ENCODE measurements at regions not wholly inside any gene's neighbourhood (a gene's known extent, or its start where the extent isn't known, plus 50 kb on each side); places are given as distances from the start of the nearest gene placed in this dataset.

DNA sequence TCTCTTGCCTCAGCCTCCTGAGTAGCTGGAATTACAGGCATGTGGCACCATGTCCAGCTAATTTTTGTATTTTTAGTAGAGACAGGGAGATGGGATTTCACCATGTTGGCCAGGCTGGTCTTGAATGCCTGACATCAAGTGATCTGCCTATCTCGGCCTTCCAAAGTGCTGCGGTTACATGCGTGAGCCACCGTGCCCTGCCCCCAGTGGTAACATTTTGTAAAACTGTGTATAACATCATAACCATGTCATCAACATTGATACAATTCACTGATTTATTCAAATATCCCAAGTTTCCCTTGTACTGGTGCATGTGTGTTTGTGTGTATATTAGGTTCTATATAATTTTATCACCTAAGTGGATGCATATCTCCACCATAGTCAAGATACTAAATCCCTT, 70.0 kb downstream of the PDCL3 start:
- TF ChIP-seq, protein P1, sequence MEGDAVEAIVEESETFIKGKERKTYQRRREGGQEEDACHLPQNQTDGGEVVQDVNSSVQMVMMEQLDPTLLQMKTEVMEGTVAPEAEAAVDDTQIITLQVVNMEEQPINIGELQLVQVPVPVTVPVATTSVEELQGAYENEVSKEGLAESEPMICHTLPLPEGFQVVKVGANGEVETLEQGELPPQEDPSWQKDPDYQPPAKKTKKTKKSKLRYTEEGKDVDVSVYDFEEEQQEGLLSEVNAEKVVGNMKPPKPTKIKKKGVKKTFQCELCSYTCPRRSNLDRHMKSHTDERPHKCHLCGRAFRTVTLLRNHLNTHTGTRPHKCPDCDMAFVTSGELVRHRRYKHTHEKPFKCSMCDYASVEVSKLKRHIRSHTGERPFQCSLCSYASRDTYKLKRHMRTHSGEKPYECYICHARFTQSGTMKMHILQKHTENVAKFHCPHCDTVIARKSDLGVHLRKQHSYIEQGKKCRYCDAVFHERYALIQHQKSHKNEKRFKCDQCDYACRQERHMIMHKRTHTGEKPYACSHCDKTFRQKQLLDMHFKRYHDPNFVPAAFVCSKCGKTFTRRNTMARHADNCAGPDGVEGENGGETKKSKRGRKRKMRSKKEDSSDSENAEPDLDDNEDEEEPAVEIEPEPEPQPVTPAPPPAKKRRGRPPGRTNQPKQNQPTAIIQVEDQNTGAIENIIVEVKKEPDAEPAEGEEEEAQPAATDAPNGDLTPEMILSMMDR (IDR thresholded peaks at IDR 0.05) = no peak
- TF ChIP-seq POLR2A (IDR thresholded peaks at IDR 0.05) = no peak
- Histone ChIP-seq H3K27me3 (no peaks in the 10 kb centered on the region), H3K4me1 (no peaks in the 10 kb centered on the region), H3K36me3 (no peaks in the 10 kb centered on the region), H3K27ac (no peak overlapping the region), H3K9me3 (no peaks in the 10 kb centered on the region), H3K4me3 (no peak overlapping the region)
- no peak for DNase-seq

DNA sequence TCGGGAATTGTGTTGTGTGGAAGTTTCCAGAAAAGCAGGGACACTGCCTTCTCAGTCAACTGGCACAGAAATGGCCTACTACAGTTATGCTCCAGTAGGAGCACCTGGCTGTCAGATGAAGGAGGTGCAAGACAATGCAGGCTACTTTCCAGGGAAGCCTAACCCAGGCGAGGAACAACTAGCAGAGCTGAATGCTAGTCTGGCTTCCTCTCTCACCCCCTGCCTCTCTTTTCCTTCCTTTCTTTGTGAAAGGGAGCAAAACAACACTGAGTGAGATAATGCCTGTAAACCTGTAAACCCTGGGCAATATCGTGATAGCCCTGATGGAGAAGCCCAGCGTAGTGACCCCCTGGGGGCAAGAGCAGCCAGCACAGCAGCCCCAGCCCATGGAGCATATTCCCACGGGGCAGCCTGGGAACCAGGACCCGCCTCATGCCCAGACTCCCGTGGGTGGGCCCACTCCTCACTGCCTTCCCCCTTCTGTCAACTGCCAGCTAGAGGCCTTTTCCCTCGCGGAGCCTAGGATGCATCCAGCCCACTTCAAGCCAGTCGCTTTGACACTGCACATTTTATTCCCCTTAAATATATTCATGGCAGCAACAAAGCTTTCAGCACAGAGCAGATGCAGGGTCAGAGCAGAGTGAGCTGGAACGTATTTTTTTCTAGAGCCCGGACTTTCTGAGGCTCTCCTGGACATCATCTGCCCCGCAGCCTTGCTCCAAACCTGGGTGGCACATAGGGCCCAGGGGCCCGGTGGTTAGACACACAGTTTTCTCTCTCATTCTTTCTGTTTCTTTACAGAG, 77.0 kb downstream of the PDCL3 start:
- Histone ChIP-seq H3K4me3 (no peak overlapping the region), H3K36me3 (no peaks in the 10 kb centered on the region), H3K4me1 (no peaks in the 10 kb centered on the region), H3K27ac (no peak overlapping the region), H3K9me3 (no peaks in the 10 kb centered on the region), H3K27me3 (no peaks in the 10 kb centered on the region)
- no peak for TF ChIP-seq POLR2A (IDR thresholded peaks at IDR 0.05)
- TF ChIP-seq, protein P1 (IDR thresholded peaks at IDR 0.05) = no peak
- no peak for DNase-seq

DNA sequence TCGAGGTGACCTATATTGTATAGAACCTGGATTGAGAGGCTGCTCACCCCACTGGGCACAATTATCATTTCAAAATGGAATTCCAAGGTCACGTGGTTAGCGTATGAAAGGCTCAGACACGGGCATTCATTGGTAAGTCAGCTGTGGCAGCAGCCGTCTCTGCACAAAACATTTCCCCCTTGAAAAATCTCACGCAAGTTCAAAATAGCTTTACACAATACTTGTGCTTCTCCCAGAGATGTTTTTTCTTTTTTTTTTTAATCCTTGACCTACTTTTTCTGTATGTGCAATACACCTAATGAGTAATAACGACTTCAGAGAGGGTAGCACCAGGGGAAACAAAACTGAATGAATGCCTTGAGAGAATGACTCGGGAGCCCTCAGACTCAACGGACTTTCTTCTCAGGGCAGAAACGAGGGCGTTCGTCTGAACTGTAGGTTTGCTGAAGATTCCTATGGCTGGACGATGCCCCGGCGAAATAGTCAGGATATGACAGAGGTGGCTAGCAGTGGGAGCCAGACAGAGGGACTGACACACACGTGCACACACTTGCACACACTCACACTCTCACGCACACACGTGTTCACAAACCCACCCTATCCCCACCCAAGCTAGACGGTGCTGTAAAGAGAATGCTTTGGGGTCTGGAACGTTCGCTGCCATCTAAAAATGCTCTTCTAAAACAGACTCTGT, 77.8 kb downstream of the PDCL3 start:
- DNase-seq = no peak
- H3K36me3 ChIP-seq = no peaks in the 10 kb centered on the region
- TF ChIP-seq, protein P1 (IDR thresholded peaks at IDR 0.05) = no peak
- TF ChIP-seq POLR2A (IDR thresholded peaks at IDR 0.05) = no peak
- no peak overlapping the region for H3K27ac ChIP-seq
- H3K27me3 ChIP-seq = no peaks in the 10 kb centered on the region
- no peaks in the 10 kb centered on the region for H3K4me1 ChIP-seq
- no peaks in the 10 kb centered on the region for H3K9me3 ChIP-seq
- H3K4me3 ChIP-seq = no peak overlapping the region

DNA sequence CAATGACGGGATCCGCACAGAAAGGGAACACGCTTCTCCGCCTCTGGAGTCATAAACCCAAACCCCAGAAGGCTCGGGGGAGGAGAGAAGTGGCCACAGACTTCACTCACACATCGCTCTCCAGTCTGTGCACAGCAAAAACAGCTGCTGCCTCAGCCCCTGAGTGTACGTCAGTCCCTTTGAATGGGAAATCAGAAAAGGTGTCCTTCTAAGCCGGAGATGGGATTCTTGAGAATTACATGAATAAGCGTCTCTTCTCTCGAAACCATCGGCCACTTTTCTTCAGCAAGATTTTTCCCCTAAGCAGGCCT, 78.3 kb downstream of the PDCL3 start:
- H3K27me3 ChIP-seq = no peaks in the 10 kb centered on the region
- no peaks in the 10 kb centered on the region for H3K9me3 ChIP-seq
- H3K4me3 ChIP-seq = no peak overlapping the region
- H3K27ac ChIP-seq = no peak overlapping the region
- TF ChIP-seq, protein P1 (IDR thresholded peaks at IDR 0.05) = no peak
- TF ChIP-seq POLR2A (IDR thresholded peaks at IDR 0.05) = no peak
- H3K36me3 ChIP-seq = no peaks in the 10 kb centered on the region
- no peaks in the 10 kb centered on the region for H3K4me1 ChIP-seq
- no peak for DNase-seq

DNA sequence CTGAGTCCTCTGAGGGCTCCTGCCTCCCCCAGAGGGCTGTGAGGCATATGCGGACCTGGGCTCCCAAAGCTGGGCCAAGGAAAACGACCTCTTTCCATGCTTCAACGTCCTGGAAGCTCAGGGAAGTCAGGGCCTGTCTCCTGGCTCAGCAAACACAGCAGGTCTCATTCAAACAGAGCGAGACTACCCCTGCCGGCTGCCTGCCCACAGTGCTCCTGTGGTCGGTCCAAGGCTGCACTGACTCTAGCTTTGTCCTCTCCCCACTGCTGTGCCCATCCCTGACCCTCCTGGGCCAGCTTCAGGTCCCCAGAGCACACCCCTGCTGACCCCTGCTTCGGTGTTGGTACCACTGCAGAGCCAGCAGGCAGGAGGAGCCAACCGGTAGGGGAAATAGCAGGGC, 79.6 kb downstream of the PDCL3 start:
- no peak for TF ChIP-seq POLR2A (IDR thresholded peaks at IDR 0.05)
- TF ChIP-seq, protein P1 (IDR thresholded peaks at IDR 0.05) = no peak
- Histone ChIP-seq H3K27ac (no peak overlapping the region), H3K27me3 (no peaks in the 10 kb centered on the region), H3K4me3 (no peak overlapping the region), H3K9me3 (no peaks in the 10 kb centered on the region), H3K4me1 (no peaks in the 10 kb centered on the region), H3K36me3 (no peaks in the 10 kb centered on the region)
- DNase-seq = no peak

All from Peyer's patch (tissue), 4 donors.